Astrocyte of the cerebellum (primary cell): ENCODE measurements at regions not wholly inside any gene's neighbourhood (a gene's known extent, or its start where the extent isn't known, plus 50 kb on each side); places are given as distances from the start of the nearest gene placed in this dataset.

Experiments used
- DNase-seq: peaks from one replicate; pipeline ENCODE4 v3.0.0-alpha.2; 2011; ENCODE audit warnings: low read depth
- H3K4me3 ChIP-seq: 2 replicates; pipeline ENCODE4 v1.5.1; 2011; ENCODE audit warnings: mild to moderate bottlenecking, low read depth, low read length, moderate library complexity
- CTCF ChIP-seq: IDR thresholded peaks from 2 replicates; pipeline ENCODE4 v1.5.1; 2012; ENCODE audit warnings: low read length, low read depth, moderate library complexity, mild to moderate bottlenecking; ENCODE audit errors: missing control alignments
- in situ Hi-C: cut with HindIII; loops from 2 replicates; pipeline ENCODE4 v1.10.0; 2017; ENCODE audit warnings: low sequenced_read_pairs

- no peak for TF ChIP-seq CTCF
- in situ Hi-C loops, result no loop called here
- no peak for DNase-seq
- H3K4me3 ChIP-seq, result no peak overlapping the region
These were observed 281.8 kb downstream of the SATB1 start for GRCh38 chr3:18143258-18143780.

DNA sequence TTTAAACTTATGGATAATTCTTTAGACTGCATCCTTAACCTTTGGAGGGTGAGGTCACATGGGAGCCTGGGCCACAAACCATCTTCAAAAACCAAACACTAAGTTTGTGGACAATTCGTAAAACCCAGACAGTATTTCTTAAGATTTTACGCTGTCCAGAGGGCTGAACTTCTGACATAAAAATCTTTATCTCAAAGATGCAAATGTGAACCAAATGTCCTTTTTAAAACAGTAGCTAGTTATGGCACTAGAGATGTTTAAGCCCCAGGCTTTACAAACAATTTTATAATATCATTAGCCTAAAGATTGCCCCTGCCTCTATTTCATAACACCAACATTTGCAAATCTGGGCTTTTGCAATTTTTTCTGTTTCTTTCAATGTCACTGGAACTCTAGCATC, 287.2 kb downstream of the SATB1 start:
- TF ChIP-seq CTCF, result no peak
- H3K4me3 ChIP-seq, result no peak overlapping the region
- in situ Hi-C loops, result no loop called here
- no peak for DNase-seq

DNA sequence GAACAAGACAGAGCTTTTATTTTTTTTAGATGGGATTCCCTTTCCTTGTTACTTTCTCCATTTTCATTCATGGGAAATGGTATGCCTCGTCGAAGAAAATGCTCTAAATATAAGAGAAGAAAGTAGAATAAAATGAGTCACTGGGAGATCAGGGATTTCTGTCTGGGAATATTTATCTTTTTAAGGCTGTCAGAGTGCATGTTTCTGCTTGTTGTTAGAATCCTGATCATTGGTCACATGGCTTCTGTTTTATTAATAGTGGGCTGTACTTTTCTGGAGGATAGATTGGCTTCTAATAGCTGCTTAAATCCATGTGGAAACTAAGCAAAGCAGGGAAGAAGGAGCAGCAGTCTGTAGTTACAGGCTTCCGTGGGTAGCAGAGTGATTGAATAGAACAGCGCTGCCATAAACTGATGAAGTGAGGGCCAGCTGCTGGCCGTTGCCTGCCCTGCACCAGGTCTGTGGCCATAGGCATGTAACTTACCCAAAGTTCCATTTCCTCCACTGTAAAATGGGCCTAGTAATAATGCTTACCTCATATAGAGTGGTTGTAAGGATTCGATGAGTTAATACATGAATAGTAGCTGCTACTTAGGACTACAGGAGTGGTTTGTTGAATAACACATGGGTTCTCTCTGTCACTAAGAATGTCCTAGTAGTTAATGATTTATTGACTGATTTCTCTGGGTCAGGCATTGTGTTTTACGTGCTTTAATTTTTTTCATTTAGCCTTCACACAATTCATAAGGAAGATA, 289.9 kb downstream of the SATB1 start:
- no peak for DNase-seq
- TF ChIP-seq CTCF, result no peak
- in situ Hi-C loops, result no loop called here
- no peak overlapping the region for H3K4me3 ChIP-seq

DNA sequence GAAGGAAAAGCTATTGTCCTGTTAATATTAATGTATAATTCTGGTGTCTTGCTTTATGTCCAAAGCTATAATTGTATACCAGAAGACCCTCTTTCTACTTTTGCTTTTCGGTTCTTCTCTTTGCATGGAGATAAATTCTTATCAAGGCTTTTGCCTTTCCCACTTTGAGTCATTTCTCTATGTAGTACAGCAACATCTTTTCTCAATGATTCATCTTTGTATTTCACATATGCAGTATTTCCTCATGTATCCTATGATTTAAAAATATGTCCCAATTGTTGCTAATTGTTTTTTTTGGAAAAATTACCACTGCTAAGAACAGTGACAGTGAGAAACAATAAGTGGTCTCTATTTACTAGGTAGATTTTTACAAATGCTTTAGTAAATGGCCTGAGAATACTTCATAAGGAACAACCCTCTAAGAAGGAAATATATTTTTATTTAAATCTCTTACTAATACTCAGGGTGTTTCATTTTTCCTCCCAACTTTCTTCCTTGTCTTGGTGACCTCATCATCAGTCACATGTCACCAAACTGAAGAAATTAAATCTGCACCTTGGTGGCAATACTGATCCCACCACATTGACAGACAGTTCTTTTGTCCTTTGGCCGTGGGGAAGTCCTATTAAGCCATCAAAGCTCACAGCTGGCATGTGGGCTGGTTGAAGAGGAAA, 290.6 kb downstream of the SATB1 start:
- in situ Hi-C loops, result no loop called here
- no peak for DNase-seq
- H3K4me3 ChIP-seq, result no peak overlapping the region
- no peak for TF ChIP-seq CTCF

- in situ Hi-C loops, result no loop called here
- no peak overlapping the region for H3K4me3 ChIP-seq
- no peak for DNase-seq
- no peak for TF ChIP-seq CTCF
These were observed 292.1 kb downstream of the SATB1 start for GRCh38 chr3:18132991-18133390.

DNA sequence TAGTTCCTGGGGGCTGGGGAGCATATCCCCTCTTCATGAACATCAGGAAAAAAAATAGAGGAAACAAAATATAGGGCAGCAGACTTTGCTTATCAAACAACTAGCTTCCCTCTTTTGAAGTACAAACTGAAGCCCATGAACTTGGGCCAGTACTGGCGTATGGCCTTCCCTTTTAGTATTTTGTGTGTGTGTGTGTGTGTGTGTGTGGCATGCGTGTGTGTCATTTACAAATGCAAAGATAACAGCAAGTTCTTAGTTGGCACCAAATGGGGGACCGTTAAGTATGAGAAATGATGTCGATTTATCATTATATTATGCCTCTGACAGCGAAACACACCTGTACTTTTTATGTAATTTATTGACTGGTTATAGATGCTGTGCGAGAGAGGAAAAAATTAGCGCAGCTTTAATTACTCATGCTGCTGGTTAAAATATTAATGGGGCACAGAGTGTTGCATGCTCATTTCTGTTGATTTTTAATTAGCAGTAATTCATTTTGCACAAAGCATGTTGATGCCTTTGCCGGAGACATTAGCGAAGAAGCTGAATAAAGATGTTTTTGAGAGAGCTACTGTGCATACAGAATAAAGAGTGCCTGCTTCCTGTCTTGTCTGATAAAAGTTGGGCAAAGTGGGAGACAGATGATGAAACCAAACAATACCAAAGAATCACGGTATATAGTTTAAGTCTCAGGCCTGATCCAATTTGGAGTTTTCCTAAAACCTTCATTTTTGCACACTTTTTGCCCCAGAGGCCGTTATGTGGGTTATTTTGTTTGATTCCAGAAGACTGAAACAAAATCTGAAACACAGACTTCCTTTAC, 297.1 kb downstream of the SATB1 start:
- no peak overlapping the region for H3K4me3 ChIP-seq
- TF ChIP-seq CTCF, result no peak
- in situ Hi-C loops, result no loop called here
- DNase-seq, result no peak
